ENCODE measurements at regions not wholly inside any gene's neighbourhood (a gene's known extent, or its start where the extent isn't known, plus 50 kb on each side); places are given as distances from the start of the nearest gene placed in this dataset.

- TF ChIP-seq POLR2A (IDR thresholded peaks at IDR 0.05) (no peak), CTCF (IDR thresholded peaks at IDR 0.05) (no peak)
These were observed 1848.5 kb upstream of the TENM3 start for GRCh38 chr4:180394730-180395129.

Measured in heart left ventricle (tissue), 13 donors.